ENCODE measurements at regions not wholly inside any gene's neighbourhood (a gene's known extent, or its start where the extent isn't known, plus 50 kb on each side); places are given as distances from the start of the nearest gene placed in this dataset.
"Not testable (repeated sequence)": the region's sequence is repeated elsewhere in the genome, so short reads cannot be mapped to it uniquely, and the experiment has no call there.

GRCh38 chr4:9505341-9505740, 61.1 kb downstream of the DEFB131A start:
- DNase-seq (ENCODE audit: low read depth) = not testable (repeated sequence)

- DNase-seq (ENCODE audit: low read depth) = not testable (repeated sequence)
These were observed 62.5 kb downstream of the DEFB131A start for GRCh38 chr4:9506672-9507071.

DNA sequence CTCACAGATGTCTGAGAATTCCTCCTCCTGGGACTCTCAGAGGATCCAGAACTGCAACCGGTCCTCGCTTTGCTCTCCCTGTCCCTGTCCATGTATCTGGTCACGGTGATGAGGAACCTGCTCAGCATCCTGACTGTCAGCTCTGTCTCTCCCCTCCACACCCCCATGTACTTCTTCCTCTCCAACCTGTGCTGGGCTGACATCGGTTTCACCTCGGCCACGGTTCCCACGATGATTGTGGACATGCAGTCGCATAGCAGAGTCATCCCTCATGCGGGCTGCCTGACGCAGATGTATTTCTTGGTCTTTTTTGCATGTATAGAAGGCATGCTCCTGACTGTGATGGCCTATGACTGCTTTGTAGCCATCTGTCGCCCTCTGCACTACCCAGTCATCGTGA, 68.7 kb downstream of the DEFB131A start:
- not testable (repeated sequence) for DNase-seq (ENCODE audit: low read depth)

DNA sequence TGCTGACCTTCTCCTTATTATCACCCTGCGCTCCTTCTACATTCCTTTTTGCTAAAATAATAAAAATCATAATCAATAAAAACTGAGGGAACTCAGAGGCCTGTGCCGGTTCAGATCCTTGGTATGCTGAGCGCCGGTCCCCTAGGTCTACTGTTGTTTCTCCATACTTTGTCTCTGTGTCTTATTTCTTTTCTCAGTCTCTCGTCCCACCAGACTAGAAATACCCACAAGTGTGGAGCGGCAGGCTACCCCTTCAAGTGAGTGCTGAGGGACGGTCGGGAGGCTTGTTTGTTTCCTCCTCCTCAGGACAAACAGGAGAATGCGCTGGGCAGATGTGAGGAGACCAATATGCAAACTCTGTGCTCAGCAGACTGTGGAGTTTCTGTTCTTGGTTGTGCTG, 75.4 kb downstream of the DEFB131A start:
- DNase-seq (ENCODE audit: low read depth) = not testable (repeated sequence)

- not testable (repeated sequence) for DNase-seq (ENCODE audit: low read depth)
These were observed 78.7 kb downstream of the DEFB131A start for GRCh38 chr4:9522903-9523302.

DNA sequence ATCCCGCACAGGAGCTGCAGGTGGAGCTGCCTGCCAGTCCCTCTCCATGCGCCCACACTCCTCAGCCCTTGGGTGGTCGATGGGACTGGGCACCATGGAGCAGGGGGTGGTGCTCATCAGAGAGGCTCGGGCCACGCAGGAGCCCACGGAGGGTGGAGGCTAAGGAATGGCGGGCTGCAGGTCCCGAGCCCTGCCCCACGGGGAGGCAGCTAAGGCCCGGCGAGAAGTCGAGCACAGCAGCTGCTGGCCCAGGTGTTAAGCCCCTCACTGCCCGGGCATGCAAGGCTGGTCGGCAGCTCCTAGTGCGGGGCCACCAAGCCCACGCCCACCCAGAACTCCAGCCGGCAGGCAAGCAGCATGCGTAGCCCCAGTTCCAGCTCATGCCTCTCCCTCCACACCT, 80.2 kb downstream of the DEFB131A start:
- DNase-seq (ENCODE audit: low read depth) = not testable (repeated sequence)

DNA sequence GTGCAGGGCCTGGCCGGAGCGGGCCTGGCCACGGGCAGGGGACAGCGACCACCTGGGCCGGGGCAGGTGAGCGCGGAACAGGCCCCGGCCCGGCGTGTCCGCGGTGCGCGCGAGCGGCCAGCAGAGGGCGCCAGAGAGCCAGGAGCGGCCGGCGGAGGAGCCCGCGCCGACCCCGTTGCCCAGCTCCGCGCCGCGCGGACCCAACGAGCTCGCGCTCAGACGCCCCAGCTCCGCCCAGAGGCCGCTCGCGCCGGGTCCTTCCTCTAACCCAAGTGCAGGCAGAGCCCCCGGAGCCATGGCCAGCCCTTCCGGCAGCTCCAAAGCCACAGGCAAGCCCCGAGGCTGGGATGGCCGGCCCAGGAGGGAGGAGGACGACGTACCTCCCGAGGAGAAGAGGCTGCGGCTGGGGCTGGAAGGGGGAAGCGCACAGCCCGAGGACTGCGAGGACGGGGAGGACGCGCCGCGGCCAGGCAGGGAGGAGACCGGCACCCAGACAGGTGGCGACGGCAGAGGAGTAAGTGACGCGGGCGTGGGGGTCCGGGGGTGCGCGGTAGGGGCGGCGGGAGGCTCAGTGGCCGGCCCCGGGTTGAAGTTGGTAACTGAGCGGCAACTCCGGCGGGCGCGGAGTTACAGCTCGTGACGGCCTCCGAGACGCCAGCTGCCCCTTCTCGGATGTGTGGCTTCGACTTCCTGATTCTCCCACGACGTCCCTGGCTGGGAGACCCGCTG, 88.1 kb downstream of the DEFB131A start:
- peak; percentile 33 for DNase-seq (ENCODE audit: low read depth)

DNA sequence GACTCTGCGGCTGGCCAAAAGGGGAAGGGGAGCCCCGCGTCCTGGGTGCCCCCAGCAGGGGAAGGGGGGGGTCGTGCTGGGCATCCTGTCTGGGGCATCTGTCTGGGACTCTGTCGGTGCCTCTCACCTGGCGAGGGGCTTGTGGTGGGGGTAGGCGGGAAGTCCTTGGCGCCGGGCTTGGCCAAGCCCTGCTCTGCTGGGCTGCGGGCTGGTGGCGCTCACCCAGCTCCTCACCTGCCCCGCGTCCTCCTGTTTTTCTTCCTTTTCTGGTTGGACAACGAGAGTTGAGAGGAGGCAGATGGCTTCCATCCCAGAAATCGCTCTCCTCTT, 88.6 kb downstream of the DEFB131A start:
- DNase-seq (ENCODE audit: low read depth) = not testable (repeated sequence)

- DNase-seq (ENCODE audit: low read depth) = not testable (repeated sequence)
These were observed 92.9 kb downstream of the DEFB131A start for GRCh38 chr4:9537101-9537500.

- not testable (repeated sequence) for DNase-seq (ENCODE audit: low read depth)
These were observed 95.8 kb downstream of the DEFB131A start for GRCh38 chr4:9539939-9540520.

DNA sequence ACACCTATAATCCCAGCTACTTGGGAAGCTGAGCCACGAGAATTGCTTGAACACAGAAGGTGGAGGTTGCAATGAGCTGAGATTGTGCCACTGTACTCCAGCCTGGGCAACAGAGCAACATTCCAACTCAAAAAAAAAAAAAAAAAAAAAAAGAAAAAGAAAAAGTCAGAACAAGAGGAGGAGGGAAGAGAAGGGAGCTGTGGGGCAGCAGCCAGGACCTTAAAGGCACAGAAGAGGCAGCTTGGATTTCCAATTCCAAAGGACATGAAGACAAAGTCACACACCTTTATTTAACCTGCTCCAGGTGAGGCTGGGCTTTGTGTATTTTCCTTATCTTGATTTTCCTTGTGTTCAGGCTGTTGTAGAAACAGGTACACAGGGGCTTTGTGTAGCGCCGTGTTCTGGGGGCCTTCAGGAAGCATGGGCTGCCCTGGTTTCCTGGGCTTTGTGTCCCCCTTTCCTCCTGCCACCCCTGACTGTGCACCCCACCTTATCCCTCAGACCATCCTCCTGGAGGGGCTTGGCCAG, 97.2 kb downstream of the DEFB131A start:
- not testable (repeated sequence) for DNase-seq (ENCODE audit: low read depth)

DNA sequence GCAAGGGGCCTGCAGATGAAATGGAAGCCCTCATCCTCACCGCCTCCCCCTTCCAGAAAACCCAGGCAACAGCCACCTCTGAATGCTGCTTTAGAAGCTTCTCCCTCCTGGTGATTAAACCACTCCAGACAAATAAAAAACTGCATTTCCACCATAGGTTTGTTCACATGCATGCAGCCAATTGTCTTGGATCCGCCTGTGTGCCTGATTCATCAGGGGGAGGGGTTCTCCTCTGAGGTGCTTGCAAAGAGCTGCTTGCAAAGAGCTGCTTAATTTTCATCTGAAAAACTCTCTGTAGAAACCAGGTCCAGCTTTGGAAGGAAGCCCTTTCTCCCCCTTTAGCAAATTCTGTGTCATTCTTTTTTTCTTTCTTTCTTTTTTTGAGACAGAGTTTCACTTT, 100.6 kb downstream of the DEFB131A start:
- not testable (repeated sequence) for DNase-seq (ENCODE audit: low read depth)

DNA sequence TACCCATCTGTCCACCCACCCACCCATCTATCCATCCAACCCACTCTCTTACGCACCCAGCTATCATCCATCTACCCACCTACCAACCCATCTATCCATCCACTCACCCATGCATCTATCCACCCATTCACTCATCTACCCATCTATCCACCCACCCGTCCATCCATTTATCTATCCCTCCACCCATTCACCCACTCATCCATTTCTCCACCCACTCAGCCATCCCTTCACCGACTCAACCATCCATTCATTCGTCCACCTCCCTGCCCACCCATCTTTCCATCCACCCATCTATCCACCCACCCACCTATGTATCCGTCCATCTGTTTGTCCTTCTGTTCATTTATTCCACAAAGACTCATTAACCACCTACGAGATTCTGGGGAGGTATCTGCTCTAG, 103.3 kb downstream of the DEFB131A start:
- not testable (repeated sequence) for DNase-seq (ENCODE audit: low read depth)

GRCh38 chr4:9556076-9556475, 111.9 kb downstream of the DEFB131A start:
- not testable (repeated sequence) for DNase-seq (ENCODE audit: low read depth)

DNA sequence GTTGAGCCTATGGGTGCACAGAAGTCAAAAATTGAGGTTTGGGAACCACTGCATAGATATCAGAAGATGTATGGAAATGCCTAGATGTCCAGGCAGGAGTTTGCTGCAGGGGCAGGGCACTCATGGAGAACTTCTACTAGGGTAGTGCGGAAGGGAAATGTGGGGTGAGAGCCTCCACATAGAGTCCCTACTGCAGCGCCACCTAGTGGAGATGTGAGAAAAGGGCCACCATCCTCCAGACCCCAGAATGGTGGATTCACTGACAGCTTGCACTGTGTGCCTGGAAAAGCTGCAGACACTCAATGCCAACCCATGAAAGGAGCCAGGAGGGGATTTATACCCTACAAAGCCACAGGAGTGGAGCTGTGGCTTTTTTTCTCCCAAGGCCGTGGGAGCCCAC, 133.7 kb downstream of the DEFB131A start:
- DNase-seq (ENCODE audit: low read depth) = not testable (repeated sequence)

DNA sequence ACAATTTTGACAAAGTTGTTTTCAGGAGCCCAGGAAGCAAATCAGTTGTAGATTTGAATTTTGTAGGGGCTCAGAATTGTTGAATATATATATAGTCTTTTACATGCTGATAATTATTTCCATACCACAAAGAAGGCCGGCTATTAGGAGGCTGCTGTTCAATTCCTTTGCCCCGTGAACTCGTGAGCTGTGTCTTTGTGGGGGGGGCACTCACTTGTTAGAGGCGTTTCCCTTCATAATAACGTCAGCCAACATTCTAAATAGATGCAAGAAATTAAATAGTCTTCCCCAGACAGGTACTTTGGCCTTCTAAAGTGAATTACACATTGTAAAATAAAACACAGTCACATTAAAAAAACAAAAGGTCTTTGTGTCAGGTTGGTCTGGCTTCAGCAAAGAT, 138.7 kb downstream of the DEFB131A start:
- DNase-seq (ENCODE audit: low read depth) = not testable (repeated sequence)

DNA sequence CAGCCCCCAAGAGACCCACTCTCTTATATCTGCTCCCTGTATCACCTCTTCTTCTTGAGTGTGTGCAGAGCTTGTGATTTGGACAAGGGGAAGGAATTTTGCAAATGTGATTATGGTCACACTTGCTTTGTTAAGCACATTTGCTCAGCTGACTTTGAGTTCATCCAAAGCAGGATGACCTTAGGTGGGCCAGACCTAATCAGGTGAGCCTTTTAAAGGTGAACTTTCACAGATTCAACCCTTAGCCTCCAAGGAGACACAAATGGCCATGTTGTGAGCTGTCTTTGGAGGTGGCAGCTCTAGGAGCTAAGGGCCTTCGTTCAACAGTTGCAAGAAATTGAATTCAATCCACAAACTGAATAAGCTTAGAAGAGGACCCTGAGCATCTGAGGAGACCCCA, 147.8 kb downstream of the DEFB131A start:
- DNase-seq (ENCODE audit: low read depth) = no peak

GRCh38 chr4:9594948-9595347, 150.7 kb downstream of the DEFB131A start:
- no peak for DNase-seq (ENCODE audit: low read depth)

GRCh38 chr4:9595531-9595930, 151.3 kb downstream of the DEFB131A start:
- DNase-seq (ENCODE audit: low read depth) = peak; percentile 22

GRCh38 chr4:9599266-9599665, 155.1 kb downstream of the DEFB131A start:
- DNase-seq (ENCODE audit: low read depth) = no peak

- no peak for DNase-seq (ENCODE audit: low read depth)
These were observed 156.0 kb downstream of the DEFB131A start for GRCh38 chr4:9600246-9600645.

GRCh38 chr4:9602389-9602914, 158.2 kb downstream of the DEFB131A start:
- DNase-seq (ENCODE audit: low read depth) = no peak

Data from CMK (cell line).